GM23338 (cell line): ENCODE measurements at regions not wholly inside any gene's neighbourhood (a gene's known extent, or its start where the extent isn't known, plus 50 kb on each side); places are given as distances from the start of the nearest gene placed in this dataset.

ENCODE experiments used
- ATAC-seq: fragments of 200-7000 bp; cut with Tn5 transposase; 3 replicates; pipeline ENCODE4 v1.9.1; 2020
- DNase-seq: peaks from one replicate; pipeline ENCODE4 v3.0.0-alpha.2; 2015; ENCODE audit warnings: low spot score
- H2AFZ ChIP-seq: fragments of 200-600 bp; sonication (generic); 2 replicates; pipeline ENCODE4 v1.8.0; 2016; ENCODE audit warnings: antibody characterized with exemption, mild to moderate bottlenecking, moderate library complexity
- H3F3A ChIP-seq: fragments of 200-600 bp; sonication (generic); replicated peaks from 2 replicates; pipeline ENCODE4 v1.8.0; 2017; ENCODE audit warnings: antibody characterized with exemption, mixed run types, low read depth
- H3K27ac ChIP-seq: fragments of 200-600 bp; sonication (generic); 2 replicates; pipeline ENCODE4 v1.6.1; 2016; ENCODE audit warnings: low read depth
- H3K27me3 ChIP-seq: fragments of 200-600 bp; sonication (generic); 2 replicates; pipeline ENCODE4 v1.8.0; 2016; ENCODE audit warnings: mild to moderate bottlenecking, mixed run types, moderate library complexity; ENCODE audit not compliant: insufficient read depth
- H3K36me3 ChIP-seq: fragments of 200-600 bp; sonication (generic); 2 replicates; pipeline ENCODE4 v1.8.0; 2016; ENCODE audit warnings: mild to moderate bottlenecking; ENCODE audit not compliant: insufficient read depth
- H3K4me1 ChIP-seq: fragments of 200-600 bp; sonication (generic); 2 replicates; pipeline ENCODE4 v1.8.0; 2016; ENCODE audit warnings: mild to moderate bottlenecking, moderate library complexity; ENCODE audit not compliant: insufficient read depth
- H3K4me2 ChIP-seq: fragments of 200-600 bp; sonication (generic); 2 replicates; pipeline ENCODE4 v1.7.1; 2017; ENCODE audit warnings: mixed run types
- H3K4me3 ChIP-seq: fragments of 200-600 bp; sonication (generic); 2 replicates; pipeline ENCODE4 v1.6.1; 2016; ENCODE audit warnings: mixed run types
- H3K79me2 ChIP-seq: fragments of 200-600 bp; sonication (generic); replicated peaks from 2 replicates; pipeline ENCODE4 v1.8.0; 2017; ENCODE audit warnings: mild to moderate bottlenecking; ENCODE audit not compliant: insufficient read depth
- H3K9me2 ChIP-seq: fragments of 200-600 bp; sonication (generic); 2 replicates; pipeline ENCODE4 v1.8.0; 2017; ENCODE audit not compliant: insufficient read depth
- H4K20me1 ChIP-seq: fragments of 200-600 bp; sonication (generic); replicated peaks from 2 replicates; pipeline ENCODE4 v1.8.0; 2017; ENCODE audit warnings: mild to moderate bottlenecking; ENCODE audit not compliant: insufficient read depth
- H3K27ac Mint-ChIP-seq: 2 replicates; pipeline ENCODE4 v1.8.0; 2020; ENCODE audit warnings: inconsistent platforms, mild to moderate bottlenecking, moderate library complexity, mixed read lengths
- H3K27me3 Mint-ChIP-seq: 3 replicates; pipeline ENCODE4 v1.8.0; 2022; ENCODE audit warnings: low read depth, mild to moderate bottlenecking, moderate library complexity, mixed read lengths, inconsistent platforms; ENCODE audit not compliant: insufficient read depth, poor library complexity
- H3K36me3 Mint-ChIP-seq: 3 replicates; pipeline ENCODE4 v1.8.0; 2021; ENCODE audit warnings: low read depth, mild to moderate bottlenecking, inconsistent platforms, moderate library complexity, mixed read lengths
- H3K4me1 Mint-ChIP-seq: 3 replicates; pipeline ENCODE4 v1.8.0; 2020; ENCODE audit warnings: mild to moderate bottlenecking, inconsistent platforms, mixed read lengths
- H3K4me3 Mint-ChIP-seq: 3 replicates; pipeline ENCODE4 v1.8.0; 2021; ENCODE audit warnings: moderate library complexity, mild to moderate bottlenecking, inconsistent platforms, mixed read lengths
- H3K9me3 Mint-ChIP-seq: 3 replicates; pipeline ENCODE4 v1.8.0; 2020; ENCODE audit warnings: moderate library complexity, mild to moderate bottlenecking, inconsistent platforms, mixed read lengths
- CREB1 ChIP-seq: fragments of 250-450 bp; sonication (Bioruptor Pico); IDR thresholded peaks from 2 replicates; pipeline ENCODE4 v1.5.0; 2020; ENCODE audit warnings: low read depth, mild to moderate bottlenecking, moderate library complexity
- EZH2 ChIP-seq: fragments of 200-600 bp; sonication (generic); IDR thresholded peaks from one replicate; pipeline ENCODE4 v1.8.0; 2017; ENCODE audit warnings: antibody characterized with exemption, mild to moderate bottlenecking, low read depth; ENCODE audit not compliant: unreplicated experiment
- JUNB ChIP-seq: IDR thresholded peaks from one replicate; pipeline ENCODE4 v1.6.1; 2016; ENCODE audit warnings: antibody characterized with exemption; ENCODE audit not compliant: unreplicated experiment
- NANOG ChIP-seq: IDR thresholded peaks from 2 replicates; pipeline ENCODE4 v1.6.1; 2016; ENCODE audit warnings: antibody characterized with exemption, borderline replicate concordance
- POLR2AphosphoS5 ChIP-seq: IDR thresholded peaks from 2 replicates; pipeline ENCODE4 v1.6.1; 2016; ENCODE audit warnings: antibody characterized with exemption, low read depth
- STAT1 ChIP-seq: IDR thresholded peaks from one replicate; pipeline ENCODE4 v1.6.1; 2016; ENCODE audit warnings: antibody characterized with exemption; ENCODE audit not compliant: unreplicated experiment
- ZNF114 ChIP-seq: fragments of 250-450 bp; sonication (Bioruptor Pico); IDR thresholded peaks from 2 replicates; pipeline ENCODE4 v1.5.0; 2020; ENCODE audit warnings: mild to moderate bottlenecking, moderate library complexity
- ZNF331 ChIP-seq: fragments of 250-450 bp; sonication (Bioruptor Pico); IDR thresholded peaks from 2 replicates; pipeline ENCODE4 v1.5.0; 2020; ENCODE audit warnings: low read depth, mild to moderate bottlenecking, moderate library complexity
- TF ChIP-seq, protein P1 (sequence below): IDR thresholded peaks from one replicate; pipeline ENCODE4 v1.6.1; 2018; ENCODE audit warnings: antibody characterized with exemption; ENCODE audit not compliant: unreplicated experiment
- TF ChIP-seq, protein P2 (sequence below), 2 experiments: fragments of 200-600 bp in 1 of 2; sonication (generic) in 1 of 2; conservative IDR thresholded peaks; 2 replicates each; pipeline versions ENCODE4 v1.5.1 to v1.6.1; 2016 to 2017; ENCODE audit warnings: antibody characterized with exemption in 2 of 2, low read depth in 2 of 2, mild to moderate bottlenecking in 2 of 2, moderate library complexity in 1 of 2
- TF ChIP-seq, protein P3 (sequence below): IDR thresholded peaks from 2 replicates; pipeline ENCODE4 v1.6.1; 2016; ENCODE audit warnings: antibody characterized with exemption
- TF ChIP-seq, protein P4 (sequence below): fragments of 250-450 bp; sonication (Bioruptor Pico); IDR thresholded peaks from 2 replicates; pipeline ENCODE4 v1.5.0; 2020; ENCODE audit warnings: mild to moderate bottlenecking, moderate library complexity

DNA sequence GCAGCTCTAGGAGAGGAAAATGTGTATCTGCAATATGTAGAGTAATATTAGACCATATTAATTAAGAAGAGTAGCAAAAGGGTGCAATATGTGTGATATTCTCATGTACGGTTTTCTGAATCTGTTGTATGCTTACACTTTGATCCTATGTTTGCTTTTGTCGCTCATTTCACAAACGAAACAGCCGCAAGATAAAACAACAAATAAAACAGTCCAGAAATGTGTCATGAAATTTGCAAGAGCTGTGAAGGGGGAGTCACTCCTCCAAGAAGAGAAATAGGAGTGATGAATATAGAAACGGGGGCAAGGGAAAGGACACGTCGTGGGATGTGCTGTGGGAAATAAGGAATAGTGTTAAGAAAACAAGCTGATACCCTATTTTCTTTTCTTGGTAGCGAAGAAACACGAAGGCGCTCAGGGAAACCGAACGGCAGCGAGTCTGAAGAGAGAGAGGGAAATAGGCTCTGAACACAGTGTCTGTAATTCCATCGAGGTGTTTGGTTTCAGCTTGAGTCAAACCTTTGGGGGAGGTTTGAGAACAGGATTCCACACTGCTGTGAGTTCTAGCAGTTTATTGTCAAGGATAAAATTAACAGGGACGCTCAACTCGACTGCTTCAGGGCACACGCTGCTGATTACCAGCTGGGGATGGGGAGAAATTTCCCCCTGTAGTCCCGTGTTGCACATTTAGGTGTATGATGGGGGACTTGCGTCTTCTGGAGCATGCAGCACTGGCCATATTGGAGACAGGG, 595.6 kb upstream of the TENM3 start:
- no peaks in the 10 kb centered on the region for H3K27me3 Mint-ChIP-seq
- DNase-seq, result peak; percentile 25
- Histone ChIP-seq H3K4me3 (no peak overlapping the region), H2AFZ (peak overlapping the region; percentile 73), H3F3A (no peaks in the 10 kb centered on the region), H3K9me2 (0 out of 2 replicates have a peak, but pooled peaks cover 4% of the 10 kb centered on the region), H3K79me2 (no peaks in the 10 kb centered on the region), H4K20me1 (no peaks in the 10 kb centered on the region), H3K36me3 (no peaks in the 10 kb centered on the region), H3K4me1 (peaks cover 17% of the 10 kb centered on the region), H3K27me3 (no peaks in the 10 kb centered on the region), H3K27ac (no peak overlapping the region), H3K4me2 (no peak overlapping the region; the same call in 1 of the 2 replicates)
- ATAC-seq, result peak; percentile 59
- TF ChIP-seq, protein P1, sequence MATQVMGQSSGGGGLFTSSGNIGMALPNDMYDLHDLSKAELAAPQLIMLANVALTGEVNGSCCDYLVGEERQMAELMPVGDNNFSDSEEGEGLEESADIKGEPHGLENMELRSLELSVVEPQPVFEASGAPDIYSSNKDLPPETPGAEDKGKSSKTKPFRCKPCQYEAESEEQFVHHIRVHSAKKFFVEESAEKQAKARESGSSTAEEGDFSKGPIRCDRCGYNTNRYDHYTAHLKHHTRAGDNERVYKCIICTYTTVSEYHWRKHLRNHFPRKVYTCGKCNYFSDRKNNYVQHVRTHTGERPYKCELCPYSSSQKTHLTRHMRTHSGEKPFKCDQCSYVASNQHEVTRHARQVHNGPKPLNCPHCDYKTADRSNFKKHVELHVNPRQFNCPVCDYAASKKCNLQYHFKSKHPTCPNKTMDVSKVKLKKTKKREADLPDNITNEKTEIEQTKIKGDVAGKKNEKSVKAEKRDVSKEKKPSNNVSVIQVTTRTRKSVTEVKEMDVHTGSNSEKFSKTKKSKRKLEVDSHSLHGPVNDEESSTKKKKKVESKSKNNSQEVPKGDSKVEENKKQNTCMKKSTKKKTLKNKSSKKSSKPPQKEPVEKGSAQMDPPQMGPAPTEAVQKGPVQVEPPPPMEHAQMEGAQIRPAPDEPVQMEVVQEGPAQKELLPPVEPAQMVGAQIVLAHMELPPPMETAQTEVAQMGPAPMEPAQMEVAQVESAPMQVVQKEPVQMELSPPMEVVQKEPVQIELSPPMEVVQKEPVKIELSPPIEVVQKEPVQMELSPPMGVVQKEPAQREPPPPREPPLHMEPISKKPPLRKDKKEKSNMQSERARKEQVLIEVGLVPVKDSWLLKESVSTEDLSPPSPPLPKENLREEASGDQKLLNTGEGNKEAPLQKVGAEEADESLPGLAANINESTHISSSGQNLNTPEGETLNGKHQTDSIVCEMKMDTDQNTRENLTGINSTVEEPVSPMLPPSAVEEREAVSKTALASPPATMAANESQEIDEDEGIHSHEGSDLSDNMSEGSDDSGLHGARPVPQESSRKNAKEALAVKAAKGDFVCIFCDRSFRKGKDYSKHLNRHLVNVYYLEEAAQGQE, result no peak
- TF ChIP-seq POLR2AphosphoS5 (no peak), STAT1 (no peak), EZH2 (no peak), ZNF114 (CRISPR knock-in tag) (no peak), JUNB (no peak), ZNF331 (CRISPR knock-in tag) (no peak), CREB1 (CRISPR knock-in tag) (no peak), NANOG (no peak)
- TF ChIP-seq, protein P2, sequence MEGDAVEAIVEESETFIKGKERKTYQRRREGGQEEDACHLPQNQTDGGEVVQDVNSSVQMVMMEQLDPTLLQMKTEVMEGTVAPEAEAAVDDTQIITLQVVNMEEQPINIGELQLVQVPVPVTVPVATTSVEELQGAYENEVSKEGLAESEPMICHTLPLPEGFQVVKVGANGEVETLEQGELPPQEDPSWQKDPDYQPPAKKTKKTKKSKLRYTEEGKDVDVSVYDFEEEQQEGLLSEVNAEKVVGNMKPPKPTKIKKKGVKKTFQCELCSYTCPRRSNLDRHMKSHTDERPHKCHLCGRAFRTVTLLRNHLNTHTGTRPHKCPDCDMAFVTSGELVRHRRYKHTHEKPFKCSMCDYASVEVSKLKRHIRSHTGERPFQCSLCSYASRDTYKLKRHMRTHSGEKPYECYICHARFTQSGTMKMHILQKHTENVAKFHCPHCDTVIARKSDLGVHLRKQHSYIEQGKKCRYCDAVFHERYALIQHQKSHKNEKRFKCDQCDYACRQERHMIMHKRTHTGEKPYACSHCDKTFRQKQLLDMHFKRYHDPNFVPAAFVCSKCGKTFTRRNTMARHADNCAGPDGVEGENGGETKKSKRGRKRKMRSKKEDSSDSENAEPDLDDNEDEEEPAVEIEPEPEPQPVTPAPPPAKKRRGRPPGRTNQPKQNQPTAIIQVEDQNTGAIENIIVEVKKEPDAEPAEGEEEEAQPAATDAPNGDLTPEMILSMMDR (conservative IDR thresholded peaks at IDR 0.05; ENCODE audit: low read depth in 2 of 2), result no peak
- TF ChIP-seq, protein P3, sequence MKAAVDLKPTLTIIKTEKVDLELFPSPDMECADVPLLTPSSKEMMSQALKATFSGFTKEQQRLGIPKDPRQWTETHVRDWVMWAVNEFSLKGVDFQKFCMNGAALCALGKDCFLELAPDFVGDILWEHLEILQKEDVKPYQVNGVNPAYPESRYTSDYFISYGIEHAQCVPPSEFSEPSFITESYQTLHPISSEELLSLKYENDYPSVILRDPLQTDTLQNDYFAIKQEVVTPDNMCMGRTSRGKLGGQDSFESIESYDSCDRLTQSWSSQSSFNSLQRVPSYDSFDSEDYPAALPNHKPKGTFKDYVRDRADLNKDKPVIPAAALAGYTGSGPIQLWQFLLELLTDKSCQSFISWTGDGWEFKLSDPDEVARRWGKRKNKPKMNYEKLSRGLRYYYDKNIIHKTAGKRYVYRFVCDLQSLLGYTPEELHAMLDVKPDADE, result no peak
- TF ChIP-seq, protein P4, sequence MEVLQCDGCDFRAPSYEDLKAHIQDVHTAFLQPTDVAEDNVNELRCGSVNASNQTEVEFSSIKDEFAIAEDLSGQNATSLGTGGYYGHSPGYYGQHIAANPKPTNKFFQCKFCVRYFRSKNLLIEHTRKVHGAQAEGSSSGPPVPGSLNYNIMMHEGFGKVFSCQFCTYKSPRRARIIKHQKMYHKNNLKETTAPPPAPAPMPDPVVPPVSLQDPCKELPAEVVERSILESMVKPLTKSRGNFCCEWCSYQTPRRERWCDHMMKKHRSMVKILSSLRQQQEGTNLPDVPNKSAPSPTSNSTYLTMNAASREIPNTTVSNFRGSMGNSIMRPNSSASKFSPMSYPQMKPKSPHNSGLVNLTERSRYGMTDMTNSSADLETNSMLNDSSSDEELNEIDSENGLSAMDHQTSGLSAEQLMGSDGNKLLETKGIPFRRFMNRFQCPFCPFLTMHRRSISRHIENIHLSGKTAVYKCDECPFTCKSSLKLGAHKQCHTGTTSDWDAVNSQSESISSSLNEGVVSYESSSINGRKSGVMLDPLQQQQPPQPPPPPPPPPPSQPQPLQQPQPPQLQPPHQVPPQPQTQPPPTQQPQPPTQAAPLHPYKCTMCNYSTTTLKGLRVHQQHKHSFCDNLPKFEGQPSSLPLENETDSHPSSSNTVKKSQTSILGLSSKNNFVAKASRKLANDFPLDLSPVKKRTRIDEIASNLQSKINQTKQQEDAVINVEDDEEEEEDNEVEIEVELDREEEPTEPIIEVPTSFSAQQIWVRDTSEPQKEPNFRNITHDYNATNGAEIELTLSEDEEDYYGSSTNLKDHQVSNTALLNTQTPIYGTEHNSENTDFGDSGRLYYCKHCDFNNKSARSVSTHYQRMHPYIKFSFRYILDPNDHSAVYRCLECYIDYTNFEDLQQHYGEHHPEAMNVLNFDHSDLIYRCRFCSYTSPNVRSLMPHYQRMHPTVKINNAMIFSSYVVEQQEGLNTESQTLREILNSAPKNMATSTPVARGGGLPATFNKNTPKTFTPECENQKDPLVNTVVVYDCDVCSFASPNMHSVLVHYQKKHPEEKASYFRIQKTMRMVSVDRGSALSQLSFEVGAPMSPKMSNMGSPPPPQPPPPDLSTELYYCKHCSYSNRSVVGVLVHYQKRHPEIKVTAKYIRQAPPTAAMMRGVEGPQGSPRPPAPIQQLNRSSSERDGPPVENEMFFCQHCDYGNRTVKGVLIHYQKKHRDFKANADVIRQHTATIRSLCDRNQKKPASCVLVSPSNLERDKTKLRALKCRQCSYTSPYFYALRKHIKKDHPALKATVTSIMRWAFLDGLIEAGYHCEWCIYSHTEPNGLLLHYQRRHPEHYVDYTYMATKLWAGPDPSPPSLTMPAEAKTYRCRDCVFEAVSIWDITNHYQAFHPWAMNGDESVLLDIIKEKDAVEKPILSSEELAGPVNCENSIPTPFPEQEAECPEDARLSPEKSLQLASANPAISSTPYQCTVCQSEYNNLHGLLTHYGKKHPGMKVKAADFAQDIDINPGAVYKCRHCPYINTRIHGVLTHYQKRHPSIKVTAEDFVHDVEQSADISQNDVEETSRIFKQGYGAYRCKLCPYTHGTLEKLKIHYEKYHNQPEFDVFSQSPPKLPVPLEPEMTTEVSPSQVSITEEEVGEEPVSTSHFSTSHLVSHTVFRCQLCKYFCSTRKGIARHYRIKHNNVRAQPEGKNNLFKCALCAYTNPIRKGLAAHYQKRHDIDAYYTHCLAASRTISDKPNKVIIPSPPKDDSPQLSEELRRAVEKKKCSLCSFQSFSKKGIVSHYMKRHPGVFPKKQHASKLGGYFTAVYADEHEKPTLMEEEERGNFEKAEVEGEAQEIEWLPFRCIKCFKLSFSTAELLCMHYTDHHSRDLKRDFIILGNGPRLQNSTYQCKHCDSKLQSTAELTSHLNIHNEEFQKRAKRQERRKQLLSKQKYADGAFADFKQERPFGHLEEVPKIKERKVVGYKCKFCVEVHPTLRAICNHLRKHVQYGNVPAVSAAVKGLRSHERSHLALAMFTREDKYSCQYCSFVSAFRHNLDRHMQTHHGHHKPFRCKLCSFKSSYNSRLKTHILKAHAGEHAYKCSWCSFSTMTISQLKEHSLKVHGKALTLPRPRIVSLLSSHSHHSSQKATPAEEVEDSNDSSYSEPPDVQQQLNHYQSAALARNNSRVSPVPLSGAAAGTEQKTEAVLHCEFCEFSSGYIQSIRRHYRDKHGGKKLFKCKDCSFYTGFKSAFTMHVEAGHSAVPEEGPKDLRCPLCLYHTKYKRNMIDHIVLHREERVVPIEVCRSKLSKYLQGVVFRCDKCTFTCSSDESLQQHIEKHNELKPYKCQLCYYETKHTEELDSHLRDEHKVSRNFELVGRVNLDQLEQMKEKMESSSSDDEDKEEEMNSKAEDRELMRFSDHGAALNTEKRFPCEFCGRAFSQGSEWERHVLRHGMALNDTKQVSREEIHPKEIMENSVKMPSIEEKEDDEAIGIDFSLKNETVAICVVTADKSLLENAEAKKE (CRISPR knock-in tag), result no peak
- H3K36me3 Mint-ChIP-seq, result peaks cover 4% of the 10 kb centered on the region; the same call in 2 of the 3 replicates
- no peak overlapping the region for H3K4me3 Mint-ChIP-seq
- peak overlapping the region; percentile 13; the same call in 1 of the 2 replicates for H3K27ac Mint-ChIP-seq
- peaks cover 20% of the 10 kb centered on the region for H3K4me1 Mint-ChIP-seq
- H3K9me3 Mint-ChIP-seq, result peaks cover 6% of the 10 kb centered on the region
